Smooth muscle cell (in vitro differentiated cells): ENCODE measurements at regions not wholly inside any gene's neighbourhood (a gene's known extent, or its start where the extent isn't known, plus 50 kb on each side); places are given as distances from the start of the nearest gene placed in this dataset.

Source experiments
- DNase-seq: peaks from one replicate; lab custom pipeline; 2025; ENCODE audit not compliant: unreplicated experiment; lab: John Stamatoyannopoulos, UW
- H2AFZ ChIP-seq: fragments of 200-600 bp; sonication (generic); 2 replicates; pipeline ENCODE4 v1.6.0; 2016; ENCODE audit warnings: antibody characterized with exemption, low read depth, mild to moderate bottlenecking
- H3F3A ChIP-seq: fragments of 200-600 bp; sonication (generic); 2 replicates; pipeline ENCODE4 v1.6.0; 2017; ENCODE audit warnings: antibody characterized with exemption, low read depth
- H3K27ac ChIP-seq: fragments of 200-600 bp; sonication (generic); 2 replicates; pipeline ENCODE4 v1.5.1; 2016; ENCODE audit warnings: low read depth, mild to moderate bottlenecking
- H3K27me3 ChIP-seq: fragments of 200-600 bp; sonication (generic); 2 replicates; pipeline ENCODE4 v1.6.1; 2016; ENCODE audit warnings: low read depth, mild to moderate bottlenecking
- H3K36me3 ChIP-seq: fragments of 200-600 bp; sonication (generic); 2 replicates; pipeline ENCODE4 v1.5.1; 2016; ENCODE audit warnings: low read depth
- H3K4me1 ChIP-seq: fragments of 200-600 bp; sonication (generic); 2 replicates; pipeline ENCODE4 v1.5.1; 2016; ENCODE audit warnings: low read depth
- H3K4me2 ChIP-seq: fragments of 200-600 bp; sonication (generic); 2 replicates; pipeline ENCODE4 v1.6.0; 2016; ENCODE audit warnings: mild to moderate bottlenecking
- H3K4me3 ChIP-seq: fragments of 200-600 bp; sonication (generic); 2 replicates; pipeline ENCODE4 v1.5.1; 2016; ENCODE audit warnings: mild to moderate bottlenecking
- H3K79me2 ChIP-seq: fragments of 200-600 bp; sonication (generic); 2 replicates; pipeline ENCODE4 v1.6.0; 2016; ENCODE audit warnings: low read depth, mild to moderate bottlenecking
- H3K9ac ChIP-seq: fragments of 200-600 bp; sonication (generic); 2 replicates; pipeline ENCODE4 v1.6.0; 2016; ENCODE audit warnings: low read depth
- H3K9me3 ChIP-seq: fragments of 200-600 bp; sonication (generic); replicated peaks from 2 replicates; pipeline ENCODE4 v1.5.1; 2016; ENCODE audit warnings: low read depth
- H4K20me1 ChIP-seq: fragments of 200-600 bp; sonication (generic); 2 replicates; pipeline ENCODE4 v1.6.0; 2016; ENCODE audit warnings: low read depth
- WGBS: methylation state at CpG from one replicate; pipeline ENCODE4 v1.1.7; 2016; ENCODE audit warnings: low lambda C conversion rate; 5-methylcytosine and 5-hydroxymethylcytosine counted together
- TF ChIP-seq, protein P1 (sequence below): fragments of 200-600 bp; sonication (generic); IDR thresholded peaks from 2 replicates; pipeline ENCODE4 v1.5.1; 2017; ENCODE audit warnings: borderline replicate concordance, mild to moderate bottlenecking, antibody characterized with exemption; ENCODE audit not compliant: insufficient read depth, poor library complexity, severe bottlenecking

DNA sequence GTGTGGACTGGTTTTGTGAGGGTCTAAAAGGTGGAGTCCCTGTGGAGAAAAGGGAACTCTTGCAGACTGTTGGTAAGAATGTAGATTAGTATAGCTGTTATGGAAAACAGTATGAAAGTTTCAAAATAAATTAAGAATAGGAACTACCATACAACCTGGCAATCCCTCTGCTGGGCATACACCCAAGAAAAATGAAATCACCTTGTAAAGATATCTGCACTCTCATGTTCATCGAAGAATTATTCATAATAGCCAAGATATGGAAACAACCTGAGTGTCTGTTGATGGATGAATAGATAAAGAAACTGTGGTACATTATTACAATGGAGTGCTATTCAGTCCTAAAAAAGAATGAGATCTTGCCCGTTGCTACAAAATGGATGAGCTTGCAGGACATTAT lies 109.6 kb downstream of the TBX19 start:
- WGBS, result 95% methylated on average over 2 of the region's 2 CpGs

DNA sequence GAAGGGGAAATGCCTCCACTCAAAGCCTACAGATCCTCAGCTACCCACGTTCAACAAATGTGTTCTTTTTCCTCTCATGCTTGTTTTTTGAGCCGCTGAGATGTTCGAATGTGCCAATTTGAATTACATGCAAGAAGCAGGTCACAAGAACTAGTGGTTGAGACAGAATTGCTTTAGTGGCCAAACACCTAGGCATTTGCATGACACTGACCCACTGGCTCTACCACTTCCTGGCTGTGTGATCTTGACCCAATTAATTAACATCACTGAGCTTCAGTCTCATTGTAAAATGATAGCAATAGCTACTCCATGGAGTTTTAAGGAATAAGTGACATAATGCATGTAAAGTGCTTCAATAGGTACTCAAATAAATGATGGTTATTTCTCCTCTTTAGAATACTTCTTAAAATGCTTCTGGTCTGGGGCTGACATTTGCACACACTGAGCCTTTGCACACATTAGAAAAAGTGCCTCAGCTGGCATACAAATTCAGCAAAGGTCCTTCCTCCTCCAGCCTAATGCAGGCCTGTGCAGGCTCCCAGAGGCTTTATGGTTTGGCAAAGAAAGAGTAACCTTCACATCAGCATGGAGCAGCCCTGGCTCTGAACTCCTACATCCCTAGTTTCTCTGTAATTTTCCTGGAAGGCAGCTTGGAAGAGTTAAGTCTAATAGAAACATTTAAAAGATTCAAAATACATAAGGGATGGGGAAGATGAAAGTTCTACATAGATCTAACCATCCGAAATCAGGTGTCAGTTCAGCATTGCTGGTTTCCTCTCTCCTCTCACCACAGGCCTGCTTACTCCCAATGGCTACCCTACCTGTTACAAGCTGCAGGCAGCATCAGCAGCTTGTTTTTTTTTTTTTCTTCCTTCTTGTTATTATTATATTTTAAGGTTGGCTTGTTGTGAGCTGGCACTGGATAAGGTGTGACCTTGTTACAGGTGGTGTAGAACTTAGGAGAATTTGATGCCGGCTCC lies 107.4 kb downstream of the TBX19 start:
- no peak overlapping the region for H3K27ac ChIP-seq
- H3K4me2 ChIP-seq, result peak overlapping the region; percentile 65
- no peaks in the 10 kb centered on the region for H3K36me3 ChIP-seq
- peaks cover 4% of the 10 kb centered on the region for H3K4me1 ChIP-seq
- 68% methylated on average over 5 of the region's 5 CpGs for WGBS
- H3K4me3 ChIP-seq, result peak overlapping the region; percentile 29
- H4K20me1 ChIP-seq, result no peaks in the 10 kb centered on the region
- no peaks in the 10 kb centered on the region for H3F3A ChIP-seq
- no peaks in the 10 kb centered on the region for H3K9me3 ChIP-seq
- TF ChIP-seq, protein P1, sequence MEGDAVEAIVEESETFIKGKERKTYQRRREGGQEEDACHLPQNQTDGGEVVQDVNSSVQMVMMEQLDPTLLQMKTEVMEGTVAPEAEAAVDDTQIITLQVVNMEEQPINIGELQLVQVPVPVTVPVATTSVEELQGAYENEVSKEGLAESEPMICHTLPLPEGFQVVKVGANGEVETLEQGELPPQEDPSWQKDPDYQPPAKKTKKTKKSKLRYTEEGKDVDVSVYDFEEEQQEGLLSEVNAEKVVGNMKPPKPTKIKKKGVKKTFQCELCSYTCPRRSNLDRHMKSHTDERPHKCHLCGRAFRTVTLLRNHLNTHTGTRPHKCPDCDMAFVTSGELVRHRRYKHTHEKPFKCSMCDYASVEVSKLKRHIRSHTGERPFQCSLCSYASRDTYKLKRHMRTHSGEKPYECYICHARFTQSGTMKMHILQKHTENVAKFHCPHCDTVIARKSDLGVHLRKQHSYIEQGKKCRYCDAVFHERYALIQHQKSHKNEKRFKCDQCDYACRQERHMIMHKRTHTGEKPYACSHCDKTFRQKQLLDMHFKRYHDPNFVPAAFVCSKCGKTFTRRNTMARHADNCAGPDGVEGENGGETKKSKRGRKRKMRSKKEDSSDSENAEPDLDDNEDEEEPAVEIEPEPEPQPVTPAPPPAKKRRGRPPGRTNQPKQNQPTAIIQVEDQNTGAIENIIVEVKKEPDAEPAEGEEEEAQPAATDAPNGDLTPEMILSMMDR, result no peak
- H3K79me2 ChIP-seq, result no peaks in the 10 kb centered on the region
- H2AFZ ChIP-seq, result no peak overlapping the region
- H3K27me3 ChIP-seq, result no peaks in the 10 kb centered on the region
- peak overlapping the region; percentile 38 for H3K9ac ChIP-seq
- DNase-seq, result no peak

More for the DNA sequence above, 109.6 kb downstream of the TBX19 start:
- H3K79me2 ChIP-seq, result no peaks in the 10 kb centered on the region
- H3K4me3 ChIP-seq, result no peak overlapping the region
- no peak overlapping the region for H3K27ac ChIP-seq
- no peak for DNase-seq
- H4K20me1 ChIP-seq, result no peaks in the 10 kb centered on the region
- no peaks in the 10 kb centered on the region for H3K27me3 ChIP-seq
- no peak overlapping the region for H3K9ac ChIP-seq
- TF ChIP-seq, protein P1, result no peak
- no peaks in the 10 kb centered on the region for H3F3A ChIP-seq
- H3K4me1 ChIP-seq, result peaks cover 4% of the 10 kb centered on the region
- H3K4me2 ChIP-seq, result no peak overlapping the region
- no peak overlapping the region for H2AFZ ChIP-seq
- no peaks in the 10 kb centered on the region for H3K9me3 ChIP-seq
- H3K36me3 ChIP-seq, result no peaks in the 10 kb centered on the region

DNA sequence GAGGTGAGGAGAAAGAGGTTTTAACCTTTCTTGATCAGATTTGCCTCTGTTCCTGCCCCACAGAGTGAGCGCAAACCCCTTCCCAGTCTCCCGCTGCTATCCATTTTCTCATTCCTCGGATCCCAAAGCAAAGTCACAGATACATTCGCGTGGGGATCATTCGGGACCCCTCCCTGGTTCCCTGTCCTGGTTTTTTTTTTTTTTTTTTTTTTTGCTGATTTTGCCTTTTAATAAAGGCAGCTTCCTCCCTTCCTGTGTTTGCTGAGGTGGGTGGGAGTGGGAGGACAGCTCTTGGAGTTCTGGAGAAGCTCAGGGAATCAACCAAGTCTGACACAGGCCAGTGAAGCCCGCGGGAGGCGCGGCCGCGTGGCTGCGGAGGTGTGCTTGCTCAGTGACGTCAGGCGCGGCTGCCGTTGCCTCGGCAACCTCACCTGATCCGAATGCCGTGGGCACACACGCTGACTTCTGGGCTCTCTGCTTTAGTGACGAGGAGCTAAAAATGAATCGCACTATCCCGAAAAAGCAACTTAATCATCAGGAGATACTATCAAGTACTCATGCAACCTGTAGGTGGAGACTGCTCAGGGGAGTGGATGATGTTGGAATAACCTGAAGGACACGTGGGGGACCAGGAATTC lies 106.4 kb downstream of the TBX19 start:
- H3K4me1 ChIP-seq, result peaks cover 4% of the 10 kb centered on the region
- H3K9ac ChIP-seq, result peak overlapping the region; percentile 38
- no peak for DNase-seq
- TF ChIP-seq, protein P1, result no peak
- H3K79me2 ChIP-seq, result no peaks in the 10 kb centered on the region
- H3K4me2 ChIP-seq, result peak overlapping the region; percentile 65
- H3K27me3 ChIP-seq, result no peaks in the 10 kb centered on the region
- no peak overlapping the region for H2AFZ ChIP-seq
- no peaks in the 10 kb centered on the region for H3K9me3 ChIP-seq
- H3K4me3 ChIP-seq, result peak overlapping the region; percentile 29
- 31% methylated on average over 25 of the region's 25 CpGs for WGBS
- H3K36me3 ChIP-seq, result no peaks in the 10 kb centered on the region
- H4K20me1 ChIP-seq, result no peaks in the 10 kb centered on the region
- H3K27ac ChIP-seq, result no peak overlapping the region
- no peaks in the 10 kb centered on the region for H3F3A ChIP-seq
